ENCODE measurements at regions not wholly inside any gene's neighbourhood (a gene's known extent, or its start where the extent isn't known, plus 50 kb on each side); places are given as distances from the start of the nearest gene placed in this dataset.

- Histone ChIP-seq H3K9me3 (ENCODE audit: control insufficient read depth, insufficient read depth, low read length) (no peaks in the 10 kb centered on the region), H3K4me3 (ENCODE audit: low read depth, low read length) (no peak overlapping the region), H3K4me1 (ENCODE audit: control insufficient read depth, insufficient read depth, low read length) (no peaks in the 10 kb centered on the region), H3K27me3 (ENCODE audit: control insufficient read depth, insufficient read depth, low read length) (no peaks in the 10 kb centered on the region), H3K27ac (ENCODE audit: low read depth, low read length) (no peak overlapping the region), H3K9ac (ENCODE audit: low read depth, low read length) (no peak overlapping the region), H3K36me3 (ENCODE audit: control insufficient read depth, insufficient read depth, low read length) (no peaks in the 10 kb centered on the region)
These were observed 226.4 kb upstream of the SALL3 start for GRCh38 chr18:78753240-78753639.

GRCh38 chr18:78754311-78755043 is 225.1 kb upstream of the SALL3 start:
- Histone ChIP-seq H3K27me3 (ENCODE audit: control insufficient read depth, insufficient read depth, low read length) (no peaks in the 10 kb centered on the region), H3K9me3 (ENCODE audit: control insufficient read depth, insufficient read depth, low read length) (no peaks in the 10 kb centered on the region), H3K4me1 (ENCODE audit: control insufficient read depth, insufficient read depth, low read length) (no peaks in the 10 kb centered on the region), H3K36me3 (ENCODE audit: control insufficient read depth, insufficient read depth, low read length) (no peaks in the 10 kb centered on the region), H3K9ac (ENCODE audit: low read depth, low read length) (no peak overlapping the region), H3K4me3 (ENCODE audit: low read depth, low read length) (no peak overlapping the region), H3K27ac (ENCODE audit: low read depth, low read length) (no peak overlapping the region)

- Histone ChIP-seq H3K4me1 (ENCODE audit: control insufficient read depth, insufficient read depth, low read length) (no peaks in the 10 kb centered on the region), H3K36me3 (ENCODE audit: control insufficient read depth, insufficient read depth, low read length) (no peaks in the 10 kb centered on the region), H3K27ac (ENCODE audit: low read depth, low read length) (no peak overlapping the region), H3K9ac (ENCODE audit: low read depth, low read length) (no peak overlapping the region), H3K27me3 (ENCODE audit: control insufficient read depth, insufficient read depth, low read length) (no peaks in the 10 kb centered on the region), H3K9me3 (ENCODE audit: control insufficient read depth, insufficient read depth, low read length) (no peaks in the 10 kb centered on the region), H3K4me3 (ENCODE audit: low read depth, low read length) (no peak overlapping the region)
These were observed 222.6 kb upstream of the SALL3 start for GRCh38 chr18:78757014-78757413.

GRCh38 chr18:78758496-78758895 is 221.1 kb upstream of the SALL3 start:
- no peaks in the 10 kb centered on the region for H3K36me3 ChIP-seq (ENCODE audit: control insufficient read depth, insufficient read depth, low read length)
- no peak overlapping the region for H3K27ac ChIP-seq (ENCODE audit: low read depth, low read length)
- no peaks in the 10 kb centered on the region for H3K9me3 ChIP-seq (ENCODE audit: control insufficient read depth, insufficient read depth, low read length)
- no peak overlapping the region for H3K4me3 ChIP-seq (ENCODE audit: low read depth, low read length)
- H3K4me1 ChIP-seq (ENCODE audit: control insufficient read depth, insufficient read depth, low read length), result no peaks in the 10 kb centered on the region
- H3K27me3 ChIP-seq (ENCODE audit: control insufficient read depth, insufficient read depth, low read length), result no peaks in the 10 kb centered on the region
- no peak overlapping the region for H3K9ac ChIP-seq (ENCODE audit: low read depth, low read length)

GRCh38 chr18:78762753-78763152 is 216.9 kb upstream of the SALL3 start:
- Histone ChIP-seq H3K27me3 (ENCODE audit: control insufficient read depth, insufficient read depth, low read length) (no peaks in the 10 kb centered on the region), H3K9me3 (ENCODE audit: control insufficient read depth, insufficient read depth, low read length) (no peaks in the 10 kb centered on the region), H3K4me1 (ENCODE audit: control insufficient read depth, insufficient read depth, low read length) (no peaks in the 10 kb centered on the region)

GRCh38 chr18:78764544-78764943 is 215.1 kb upstream of the SALL3 start:
- Histone ChIP-seq H3K9ac (ENCODE audit: low read depth, low read length) (no peak overlapping the region), H3K9me3 (ENCODE audit: control insufficient read depth, insufficient read depth, low read length) (no peaks in the 10 kb centered on the region), H3K27me3 (ENCODE audit: control insufficient read depth, insufficient read depth, low read length) (no peaks in the 10 kb centered on the region), H3K36me3 (ENCODE audit: control insufficient read depth, insufficient read depth, low read length) (no peaks in the 10 kb centered on the region), H3K4me1 (ENCODE audit: control insufficient read depth, insufficient read depth, low read length) (peaks cover 9% of the 10 kb centered on the region; the same call in 1 of the 2 replicates), H3K27ac (ENCODE audit: low read depth, low read length) (no peak overlapping the region), H3K4me3 (ENCODE audit: low read depth, low read length) (no peak overlapping the region)

More at GRCh38 chr18:78762753-78763152, 216.9 kb upstream of the SALL3 start:
- H3K9ac ChIP-seq (ENCODE audit: low read depth, low read length), result no peak overlapping the region
- H3K27ac ChIP-seq (ENCODE audit: low read depth, low read length), result no peak overlapping the region
- no peak overlapping the region for H3K4me3 ChIP-seq (ENCODE audit: low read depth, low read length)
- no peaks in the 10 kb centered on the region for H3K36me3 ChIP-seq (ENCODE audit: control insufficient read depth, insufficient read depth, low read length)

- H3K9me3 ChIP-seq (ENCODE audit: control insufficient read depth, insufficient read depth, low read length), result no peaks in the 10 kb centered on the region
- no peaks in the 10 kb centered on the region for H3K27me3 ChIP-seq (ENCODE audit: control insufficient read depth, insufficient read depth, low read length)
- no peaks in the 10 kb centered on the region for H3K36me3 ChIP-seq (ENCODE audit: control insufficient read depth, insufficient read depth, low read length)
- H3K4me1 ChIP-seq (ENCODE audit: control insufficient read depth, insufficient read depth, low read length), result peaks cover 15% of the 10 kb centered on the region
- H3K27ac ChIP-seq (ENCODE audit: low read depth, low read length), result no peak overlapping the region
- H3K4me3 ChIP-seq (ENCODE audit: low read depth, low read length), result no peak overlapping the region
- no peak overlapping the region for H3K9ac ChIP-seq (ENCODE audit: low read depth, low read length)
These were observed 214.5 kb upstream of the SALL3 start for GRCh38 chr18:78765142-78765541.

GRCh38 chr18:78765637-78766281 is 213.9 kb upstream of the SALL3 start:
- Histone ChIP-seq H3K36me3 (ENCODE audit: control insufficient read depth, insufficient read depth, low read length) (no peaks in the 10 kb centered on the region), H3K27ac (ENCODE audit: low read depth, low read length) (no peak overlapping the region), H3K4me1 (ENCODE audit: control insufficient read depth, insufficient read depth, low read length) (peaks cover 17% of the 10 kb centered on the region), H3K27me3 (ENCODE audit: control insufficient read depth, insufficient read depth, low read length) (no peaks in the 10 kb centered on the region), H3K9ac (ENCODE audit: low read depth, low read length) (no peak overlapping the region), H3K4me3 (ENCODE audit: low read depth, low read length) (no peak overlapping the region), H3K9me3 (ENCODE audit: control insufficient read depth, insufficient read depth, low read length) (no peaks in the 10 kb centered on the region)

- Histone ChIP-seq H3K4me1 (ENCODE audit: control insufficient read depth, insufficient read depth, low read length) (peaks cover 17% of the 10 kb centered on the region), H3K9ac (ENCODE audit: low read depth, low read length) (no peak overlapping the region), H3K27me3 (ENCODE audit: control insufficient read depth, insufficient read depth, low read length) (no peaks in the 10 kb centered on the region), H3K4me3 (ENCODE audit: low read depth, low read length) (no peak overlapping the region), H3K27ac (ENCODE audit: low read depth, low read length) (no peak overlapping the region), H3K36me3 (ENCODE audit: control insufficient read depth, insufficient read depth, low read length) (no peaks in the 10 kb centered on the region), H3K9me3 (ENCODE audit: control insufficient read depth, insufficient read depth, low read length) (no peaks in the 10 kb centered on the region)
These were observed 212.7 kb upstream of the SALL3 start for GRCh38 chr18:78766651-78767533.

GRCh38 chr18:78767648-78768071 is 212.0 kb upstream of the SALL3 start:
- H3K4me1 ChIP-seq (ENCODE audit: control insufficient read depth, insufficient read depth, low read length), result peaks cover 17% of the 10 kb centered on the region
- H3K9me3 ChIP-seq (ENCODE audit: control insufficient read depth, insufficient read depth, low read length), result no peaks in the 10 kb centered on the region
- no peak overlapping the region for H3K4me3 ChIP-seq (ENCODE audit: low read depth, low read length)
- H3K27me3 ChIP-seq (ENCODE audit: control insufficient read depth, insufficient read depth, low read length), result no peaks in the 10 kb centered on the region
- H3K27ac ChIP-seq (ENCODE audit: low read depth, low read length), result no peak overlapping the region
- H3K9ac ChIP-seq (ENCODE audit: low read depth, low read length), result no peak overlapping the region
- no peaks in the 10 kb centered on the region for H3K36me3 ChIP-seq (ENCODE audit: control insufficient read depth, insufficient read depth, low read length)

GRCh38 chr18:78768221-78768620 is 211.4 kb upstream of the SALL3 start:
- peaks cover 17% of the 10 kb centered on the region for H3K4me1 ChIP-seq (ENCODE audit: control insufficient read depth, insufficient read depth, low read length)
- no peak overlapping the region for H3K27ac ChIP-seq (ENCODE audit: low read depth, low read length)
- no peak overlapping the region for H3K9ac ChIP-seq (ENCODE audit: low read depth, low read length)
- H3K27me3 ChIP-seq (ENCODE audit: control insufficient read depth, insufficient read depth, low read length), result no peaks in the 10 kb centered on the region
- H3K9me3 ChIP-seq (ENCODE audit: control insufficient read depth, insufficient read depth, low read length), result no peaks in the 10 kb centered on the region
- H3K4me3 ChIP-seq (ENCODE audit: low read depth, low read length), result no peak overlapping the region
- no peaks in the 10 kb centered on the region for H3K36me3 ChIP-seq (ENCODE audit: control insufficient read depth, insufficient read depth, low read length)

Measured in HUES48 (cell line).